Neutrophil (primary cell): ENCODE measurements at regions not wholly inside any gene's neighbourhood (a gene's known extent, or its start where the extent isn't known, plus 50 kb on each side); places are given as distances from the start of the nearest gene placed in this dataset.

Source experiments
- H3K27ac ChIP-seq: fragments of 200-600 bp; sonication (generic); 2 replicates; pipeline ENCODE4 v1.5.1; 2016; ENCODE audit warnings: mild to moderate bottlenecking, moderate library complexity
- H3K27me3 ChIP-seq: fragments of 200-600 bp; sonication (generic); 2 replicates; pipeline ENCODE4 v1.6.0; 2016; ENCODE audit warnings: mild to moderate bottlenecking
- H3K36me3 ChIP-seq: fragments of 200-600 bp; sonication (generic); 2 replicates; pipeline ENCODE4 v1.5.1; 2017
- H3K4me1 ChIP-seq, 2 experiments: fragments of 200-600 bp in 1 of 2; sonication (generic) in 1 of 2; 1 replicate in 1 of 2; 2 replicates in 1 of 2; pipeline versions ENCODE4 v1.5.1 to v1.6.1; 2013 to 2016; ENCODE audit warnings: low read depth in 1 of 2, low read length in 1 of 2, mild to moderate bottlenecking in 1 of 2, moderate library complexity in 1 of 2; ENCODE audit not compliant: control insufficient read depth in 1 of 2, insufficient read depth in 1 of 2
- H3K4me3 ChIP-seq, 2 experiments: fragments of 200-600 bp in 1 of 2; sonication (generic) in 1 of 2; 1 replicate in 1 of 2; 2 replicates in 1 of 2; pipeline ENCODE4 v1.5.1; 2013 to 2016; ENCODE audit warnings: low read depth in 1 of 2, low read length in 1 of 2, mild to moderate bottlenecking in 1 of 2, moderate library complexity in 1 of 2
- H3K9me3 ChIP-seq: fragments of 200-600 bp; sonication (generic); 2 replicates; pipeline ENCODE4 v1.5.1; 2016
- CTCF ChIP-seq: fragments of 200-600 bp; sonication (generic); IDR thresholded peaks from 2 replicates; pipeline ENCODE4 v1.5.1; 2016; ENCODE audit warnings: antibody characterized with exemption

GRCh38 chr21:22260274-22260673 is 1262.1 kb downstream of the NCAM2 start:
- H3K4me3 ChIP-seq = no peak overlapping the region
- H3K36me3 ChIP-seq = no peaks in the 10 kb centered on the region
- H3K4me1 ChIP-seq = no peaks in the 10 kb centered on the region
- no peak overlapping the region for H3K27ac ChIP-seq
- TF ChIP-seq CTCF = no peak
- no peaks in the 10 kb centered on the region for H3K27me3 ChIP-seq
- no peaks in the 10 kb centered on the region for H3K9me3 ChIP-seq

GRCh38 chr21:22263890-22264289 is 1265.7 kb downstream of the NCAM2 start:
- Histone ChIP-seq H3K27me3 (no peaks in the 10 kb centered on the region), H3K4me3 (no peak overlapping the region), H3K27ac (no peak overlapping the region), H3K4me1 (no peaks in the 10 kb centered on the region), H3K36me3 (no peaks in the 10 kb centered on the region), H3K9me3 (no peaks in the 10 kb centered on the region)
- TF ChIP-seq CTCF = no peak

GRCh38 chr21:22277341-22277740 is 1279.1 kb downstream of the NCAM2 start:
- no peaks in the 10 kb centered on the region for H3K36me3 ChIP-seq
- H3K4me3 ChIP-seq = no peak overlapping the region

GRCh38 chr21:22278366-22278765 is 1280.2 kb downstream of the NCAM2 start:
- TF ChIP-seq CTCF = no peak
- Histone ChIP-seq H3K9me3 (no peaks in the 10 kb centered on the region), H3K36me3 (no peaks in the 10 kb centered on the region), H3K27ac (no peak overlapping the region), H3K27me3 (no peaks in the 10 kb centered on the region), H3K4me3 (no peak overlapping the region), H3K4me1 (no peaks in the 10 kb centered on the region)

More at GRCh38 chr21:22277341-22277740, 1279.1 kb downstream of the NCAM2 start:
- TF ChIP-seq CTCF = no peak
- no peaks in the 10 kb centered on the region for H3K4me1 ChIP-seq
- H3K9me3 ChIP-seq = no peaks in the 10 kb centered on the region
- no peaks in the 10 kb centered on the region for H3K27me3 ChIP-seq
- no peak overlapping the region for H3K27ac ChIP-seq

GRCh38 chr21:22280851-22281250 is 1282.6 kb downstream of the NCAM2 start:
- Histone ChIP-seq H3K27me3 (no peaks in the 10 kb centered on the region), H3K36me3 (no peaks in the 10 kb centered on the region), H3K4me1 (no peaks in the 10 kb centered on the region), H3K4me3 (no peak overlapping the region), H3K9me3 (no peaks in the 10 kb centered on the region), H3K27ac (no peak overlapping the region)
- no peak for TF ChIP-seq CTCF
